ENCODE measurements at regions not wholly inside any gene's neighbourhood (a gene's known extent, or its start where the extent isn't known, plus 50 kb on each side); places are given as distances from the start of the nearest gene placed in this dataset.

- Histone ChIP-seq H3K27ac (replicated peaks; ENCODE audit: low read length) (no peak overlapping the region), H2BK15ac (ENCODE audit: low read length) (no peak overlapping the region), H3K18ac (ENCODE audit: low read length) (no peak overlapping the region), H3K4me2 (ENCODE audit: insufficient read depth, low read length, poor library complexity, severe bottlenecking) (no peak overlapping the region), H3K4me3 (ENCODE audit: low read length in 2 of 2) (no peak overlapping the region), H2AK5ac (ENCODE audit: low read depth, low read length) (no peak overlapping the region), H3K36me3 (replicated peaks in 1 of 2; ENCODE audit: control insufficient read depth in 2 of 2, insufficient read depth in 2 of 2, low read length in 2 of 2) (no peaks in the 10 kb centered on the region), H3K23ac (ENCODE audit: low read depth, low read length, poor library complexity) (no peak overlapping the region), H2AFZ (ENCODE audit: low read length) (no peak overlapping the region), H3K9ac (ENCODE audit: low read depth, low read length, poor library complexity) (no peak overlapping the region), H2BK12ac (ENCODE audit: low read length) (no peak overlapping the region), H4K8ac (ENCODE audit: low read depth, low read length) (no peak overlapping the region), H2BK5ac (ENCODE audit: low read length) (no peak overlapping the region), H3K14ac (ENCODE audit: low read length) (no peak overlapping the region), H3K9me3 (replicated peaks in 1 of 2; ENCODE audit: control insufficient read depth in 2 of 2, insufficient read depth in 1 of 2, low read depth in 1 of 2, low read length in 2 of 2) (no peaks in the 10 kb centered on the region), H3K27me3 (ENCODE audit: control insufficient read depth in 3 of 3, insufficient read depth in 3 of 3, low read depth in 1 of 3, low read length in 3 of 3) (no peaks in the 10 kb centered on the region), H3K4ac (ENCODE audit: low read length) (no peak overlapping the region), H2BK120ac (ENCODE audit: low read depth, low read length) (no peak overlapping the region), H3K4me1 (ENCODE audit: control insufficient read depth in 2 of 2, insufficient read depth in 1 of 2, low read depth in 1 of 2, low read length in 2 of 2) (no peaks in the 10 kb centered on the region), H3K79me1 (ENCODE audit: low read depth, low read length) (no peaks in the 10 kb centered on the region), H4K91ac (ENCODE audit: low read depth, low read length, poor library complexity) (no peak overlapping the region)
- WGBS, 2 donors (ENCODE audit: extremely low coverage in 2 of 2, insufficient read length in 2 of 2, insufficient replicate concordance in 1 of 2): no CpG with 5 or more reads among the region's 1 CpG
- DNase-seq (ENCODE audit: low spot score): no peak
Observed at GRCh38 chr10:88172159-88172558, 308.7 kb downstream of the PTEN start.

GRCh38 chr10:88174391-88174790 lies 311.0 kb downstream of the PTEN start:
- no CpG with 5 or more reads among the region's 5 CpGs for WGBS, 2 donors (ENCODE audit: extremely low coverage in 2 of 2, insufficient read length in 2 of 2, insufficient replicate concordance in 1 of 2)
- Histone ChIP-seq H3K79me1 (ENCODE audit: low read depth, low read length) (no peaks in the 10 kb centered on the region), H3K14ac (ENCODE audit: low read length) (no peak overlapping the region), H3K9ac (ENCODE audit: low read depth, low read length, poor library complexity) (no peak overlapping the region), H3K23ac (ENCODE audit: low read depth, low read length, poor library complexity) (no peak overlapping the region), H3K4me2 (ENCODE audit: insufficient read depth, low read length, poor library complexity, severe bottlenecking) (no peak overlapping the region), H3K4me3 (ENCODE audit: low read length in 2 of 2) (no peak overlapping the region), H2BK5ac (ENCODE audit: low read length) (no peak overlapping the region), H3K36me3 (replicated peaks in 1 of 2; ENCODE audit: control insufficient read depth in 2 of 2, insufficient read depth in 2 of 2, low read length in 2 of 2) (no peaks in the 10 kb centered on the region), H3K18ac (ENCODE audit: low read length) (no peak overlapping the region), H3K9me3 (replicated peaks in 1 of 2; ENCODE audit: control insufficient read depth in 2 of 2, insufficient read depth in 1 of 2, low read depth in 1 of 2, low read length in 2 of 2) (no peaks in the 10 kb centered on the region), H2AK5ac (ENCODE audit: low read depth, low read length) (no peak overlapping the region), H3K27me3 (ENCODE audit: control insufficient read depth in 3 of 3, insufficient read depth in 3 of 3, low read depth in 1 of 3, low read length in 3 of 3) (no peaks in the 10 kb centered on the region), H4K8ac (ENCODE audit: low read depth, low read length) (no peak overlapping the region), H2BK15ac (ENCODE audit: low read length) (no peak overlapping the region), H2BK12ac (ENCODE audit: low read length) (no peak overlapping the region), H2BK120ac (ENCODE audit: low read depth, low read length) (no peak overlapping the region), H3K27ac (replicated peaks; ENCODE audit: low read length) (no peak overlapping the region), H2AFZ (ENCODE audit: low read length) (no peak overlapping the region), H3K4me1 (ENCODE audit: control insufficient read depth in 2 of 2, insufficient read depth in 1 of 2, low read depth in 1 of 2, low read length in 2 of 2) (no peaks in the 10 kb centered on the region), H3K4ac (ENCODE audit: low read length) (no peak overlapping the region), H4K91ac (ENCODE audit: low read depth, low read length, poor library complexity) (no peak overlapping the region)
- no peak for DNase-seq (ENCODE audit: low spot score)

- H2BK120ac ChIP-seq (ENCODE audit: low read depth, low read length): no peak overlapping the region
- H3K4ac ChIP-seq (ENCODE audit: low read length): no peak overlapping the region
- H3K4me3 ChIP-seq (ENCODE audit: low read length in 2 of 2): no peak overlapping the region
- no peak overlapping the region for H3K4me2 ChIP-seq (ENCODE audit: insufficient read depth, low read length, poor library complexity, severe bottlenecking)
- H2BK5ac ChIP-seq (ENCODE audit: low read length): no peak overlapping the region
- no peak overlapping the region for H3K14ac ChIP-seq (ENCODE audit: low read length)
- H2AK5ac ChIP-seq (ENCODE audit: low read depth, low read length): no peak overlapping the region
- no peak overlapping the region for H2BK15ac ChIP-seq (ENCODE audit: low read length)
- no peak overlapping the region for H4K8ac ChIP-seq (ENCODE audit: low read depth, low read length)
- no peak overlapping the region for H4K91ac ChIP-seq (ENCODE audit: low read depth, low read length, poor library complexity)
- H3K36me3 ChIP-seq (replicated peaks in 1 of 2; ENCODE audit: control insufficient read depth in 2 of 2, insufficient read depth in 2 of 2, low read length in 2 of 2): no peaks in the 10 kb centered on the region
- no peak for DNase-seq (ENCODE audit: low spot score)
- H3K9ac ChIP-seq (ENCODE audit: low read depth, low read length, poor library complexity): no peak overlapping the region
- H3K23ac ChIP-seq (ENCODE audit: low read depth, low read length, poor library complexity): no peak overlapping the region
- no peaks in the 10 kb centered on the region for H3K4me1 ChIP-seq (ENCODE audit: control insufficient read depth in 2 of 2, insufficient read depth in 1 of 2, low read depth in 1 of 2, low read length in 2 of 2)
- no peak overlapping the region for H2AFZ ChIP-seq (ENCODE audit: low read length)
- no peaks in the 10 kb centered on the region for H3K27me3 ChIP-seq (ENCODE audit: control insufficient read depth in 3 of 3, insufficient read depth in 3 of 3, low read depth in 1 of 3, low read length in 3 of 3)
- H3K18ac ChIP-seq (ENCODE audit: low read length): no peak overlapping the region
- H2BK12ac ChIP-seq (ENCODE audit: low read length): no peak overlapping the region
- H3K27ac ChIP-seq (replicated peaks; ENCODE audit: low read length): no peak overlapping the region
- H3K9me3 ChIP-seq (replicated peaks in 1 of 2; ENCODE audit: control insufficient read depth in 2 of 2, insufficient read depth in 1 of 2, low read depth in 1 of 2, low read length in 2 of 2): no peaks in the 10 kb centered on the region
- H3K79me1 ChIP-seq (ENCODE audit: low read depth, low read length): no peaks in the 10 kb centered on the region
Observed at GRCh38 chr10:88178758-88179157, 315.3 kb downstream of the PTEN start.

- Histone ChIP-seq H3K18ac (ENCODE audit: low read length) (no peak overlapping the region), H3K4ac (ENCODE audit: low read length) (no peak overlapping the region), H3K4me3 (ENCODE audit: low read length in 2 of 2) (no peak overlapping the region), H3K79me1 (ENCODE audit: low read depth, low read length) (no peaks in the 10 kb centered on the region), H2AK5ac (ENCODE audit: low read depth, low read length) (no peak overlapping the region), H3K4me1 (ENCODE audit: control insufficient read depth in 2 of 2, insufficient read depth in 1 of 2, low read depth in 1 of 2, low read length in 2 of 2) (no peaks in the 10 kb centered on the region), H3K9ac (ENCODE audit: low read depth, low read length, poor library complexity) (no peak overlapping the region), H2AFZ (ENCODE audit: low read length) (no peak overlapping the region), H2BK5ac (ENCODE audit: low read length) (no peak overlapping the region), H3K36me3 (replicated peaks in 1 of 2; ENCODE audit: control insufficient read depth in 2 of 2, insufficient read depth in 2 of 2, low read length in 2 of 2) (no peaks in the 10 kb centered on the region), H4K8ac (ENCODE audit: low read depth, low read length) (no peak overlapping the region), H3K9me3 (replicated peaks in 1 of 2; ENCODE audit: control insufficient read depth in 2 of 2, insufficient read depth in 1 of 2, low read depth in 1 of 2, low read length in 2 of 2) (no peaks in the 10 kb centered on the region), H3K27me3 (ENCODE audit: control insufficient read depth in 3 of 3, insufficient read depth in 3 of 3, low read depth in 1 of 3, low read length in 3 of 3) (no peaks in the 10 kb centered on the region), H2BK12ac (ENCODE audit: low read length) (no peak overlapping the region), H4K91ac (ENCODE audit: low read depth, low read length, poor library complexity) (no peak overlapping the region), H3K14ac (ENCODE audit: low read length) (no peak overlapping the region), H2BK120ac (ENCODE audit: low read depth, low read length) (no peak overlapping the region), H3K27ac (replicated peaks; ENCODE audit: low read length) (no peak overlapping the region), H3K4me2 (ENCODE audit: insufficient read depth, low read length, poor library complexity, severe bottlenecking) (no peak overlapping the region), H3K23ac (ENCODE audit: low read depth, low read length, poor library complexity) (no peak overlapping the region), H2BK15ac (ENCODE audit: low read length) (no peak overlapping the region)
- no peak for DNase-seq (ENCODE audit: low spot score)
- WGBS, 2 donors (ENCODE audit: extremely low coverage in 2 of 2, insufficient read length in 2 of 2, insufficient replicate concordance in 1 of 2): no CpG with 5 or more reads among the region's 3 CpGs
Observed at GRCh38 chr10:88179831-88180230, 316.4 kb downstream of the PTEN start.
